SW 1271 (cell line): ENCODE measurements at regions not wholly inside any gene's neighbourhood (a gene's known extent, or its start where the extent isn't known, plus 50 kb on each side); places are given as distances from the start of the nearest gene placed in this dataset.
A peak's percentile ranks its signal among the peaks of the same experiment; 100 is the strongest.
"Not testable (repeated sequence)": the region's sequence is repeated elsewhere in the genome, so short reads cannot be mapped to it uniquely, and the experiment has no call there.

Experiments used
- DNase-seq, 2 experiments: peaks; one replicate each; lab custom pipeline; 2025; lab: John Stamatoyannopoulos, UW

DNA sequence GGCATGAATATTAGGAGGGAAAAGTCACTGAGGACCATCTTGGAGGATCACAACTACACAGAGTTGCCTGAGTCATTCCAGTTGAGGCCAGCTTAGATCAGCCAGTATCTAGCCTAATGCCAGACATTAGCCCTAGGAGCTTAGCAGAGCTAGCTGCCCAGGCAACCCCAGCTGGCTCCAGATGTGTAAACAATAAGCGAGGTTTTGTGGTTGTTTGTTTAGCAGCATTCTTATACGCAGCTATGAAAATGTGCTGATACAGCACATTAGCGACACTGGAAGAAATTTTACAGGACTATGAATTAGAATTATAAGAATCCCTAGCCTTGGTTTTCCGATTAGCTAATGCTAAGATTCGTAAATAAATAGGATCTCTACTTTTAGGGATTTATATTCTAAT is 59.3 kb downstream of the BTBD3 start:
- DNase-seq: no peak

DNA sequence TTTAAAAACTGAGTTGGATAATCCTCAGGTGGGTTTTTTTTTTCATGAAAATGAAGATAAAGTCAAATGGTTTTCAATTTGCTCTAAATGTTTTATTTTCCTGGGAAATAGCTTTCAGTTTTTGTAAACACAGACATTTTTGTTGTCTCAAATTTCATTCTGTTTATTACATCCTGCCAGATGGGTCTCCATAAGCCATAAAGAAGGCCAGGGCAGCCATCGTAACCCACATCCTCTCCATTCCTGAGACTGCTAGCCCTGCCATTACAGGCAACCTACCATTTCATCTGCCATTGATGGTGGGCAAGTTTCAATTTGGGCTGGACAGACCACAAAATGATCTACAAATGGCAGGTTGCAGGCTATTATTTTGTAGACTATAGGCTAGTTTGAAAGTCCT is 60.8 kb downstream of the BTBD3 start:
- DNase-seq: no peak

DNA sequence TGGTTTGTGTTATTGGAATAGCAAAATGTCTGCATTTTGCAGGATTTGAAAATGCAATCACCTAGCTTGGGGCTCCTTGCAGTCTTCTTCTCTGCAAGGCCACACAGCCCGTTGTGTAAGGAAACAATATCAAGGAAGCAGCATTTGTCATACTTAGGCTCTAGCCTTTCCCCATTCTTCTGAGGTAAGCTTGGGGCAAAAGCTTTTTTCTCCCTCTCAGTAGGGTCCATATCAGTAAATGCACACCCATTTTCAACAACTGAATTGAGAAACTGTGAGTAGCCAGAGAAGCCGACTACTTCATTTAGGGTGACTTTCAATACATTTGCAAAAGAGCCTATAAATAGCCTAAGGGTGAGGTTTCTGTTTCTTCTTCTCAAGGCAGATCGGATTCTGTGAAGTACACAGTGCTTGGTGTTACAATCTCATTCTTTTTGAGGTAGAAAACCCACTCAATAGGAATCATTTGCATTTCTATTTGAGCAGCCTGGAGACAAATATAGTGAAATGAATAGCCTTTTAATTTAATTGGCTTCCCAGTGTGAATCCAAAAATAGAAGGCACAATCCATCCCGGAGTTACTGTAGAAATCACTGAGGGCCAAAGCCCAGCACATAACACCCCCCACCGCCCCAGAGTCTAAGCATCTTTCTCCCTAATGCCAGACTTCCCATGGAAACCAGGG is 61.8 kb downstream of the BTBD3 start:
- DNase-seq: no peak

DNA sequence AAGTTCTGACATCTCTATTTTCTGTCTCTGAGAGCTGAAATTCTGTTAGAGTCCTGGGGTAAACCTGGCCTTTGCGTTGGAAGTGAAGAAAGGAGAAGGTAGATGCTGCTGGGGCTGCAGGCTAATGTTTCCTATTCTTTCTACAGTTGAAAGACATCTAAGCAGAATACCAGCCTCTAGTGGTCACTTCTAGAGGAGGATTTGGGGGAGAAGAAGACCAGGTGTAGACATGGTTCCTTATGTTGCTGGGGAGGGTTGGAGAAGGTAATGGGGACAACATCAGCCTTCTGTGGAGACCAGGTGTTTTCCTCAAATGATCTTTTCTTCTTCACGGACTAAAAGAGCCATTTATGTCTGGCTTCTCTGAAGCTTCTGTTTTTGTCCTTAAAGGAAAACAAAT is 62.6 kb downstream of the BTBD3 start:
- DNase-seq: no peak

DNA sequence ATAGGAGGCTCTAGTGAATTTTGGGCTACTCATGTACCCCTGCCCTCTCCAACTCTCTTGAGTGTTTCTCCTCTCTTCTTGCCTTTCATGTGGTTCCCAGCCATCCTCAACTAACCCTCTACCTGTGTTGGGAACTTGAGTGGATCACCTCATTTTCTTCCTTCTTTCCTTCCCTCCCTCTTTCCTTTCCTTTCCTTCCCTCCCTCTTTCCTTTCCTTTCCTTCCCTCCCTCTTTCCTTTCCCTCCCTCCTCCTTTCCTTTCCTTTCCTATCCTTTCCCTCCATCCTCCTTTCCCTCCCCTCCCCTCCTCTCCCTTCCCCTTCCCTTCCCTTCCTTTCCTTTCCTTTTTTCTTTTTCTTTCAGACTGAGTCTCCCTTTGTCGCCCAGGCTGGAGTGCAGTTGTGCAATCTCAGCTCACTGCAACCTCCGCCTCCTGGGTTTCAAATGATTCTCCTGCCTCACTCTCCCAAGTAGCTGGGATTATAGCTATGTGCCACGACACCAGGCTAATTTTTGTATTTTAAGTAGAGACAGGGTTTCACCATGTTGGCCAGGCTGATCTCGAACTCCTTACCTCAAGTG is 63.8 kb downstream of the BTBD3 start:
- no peak for DNase-seq

DNA sequence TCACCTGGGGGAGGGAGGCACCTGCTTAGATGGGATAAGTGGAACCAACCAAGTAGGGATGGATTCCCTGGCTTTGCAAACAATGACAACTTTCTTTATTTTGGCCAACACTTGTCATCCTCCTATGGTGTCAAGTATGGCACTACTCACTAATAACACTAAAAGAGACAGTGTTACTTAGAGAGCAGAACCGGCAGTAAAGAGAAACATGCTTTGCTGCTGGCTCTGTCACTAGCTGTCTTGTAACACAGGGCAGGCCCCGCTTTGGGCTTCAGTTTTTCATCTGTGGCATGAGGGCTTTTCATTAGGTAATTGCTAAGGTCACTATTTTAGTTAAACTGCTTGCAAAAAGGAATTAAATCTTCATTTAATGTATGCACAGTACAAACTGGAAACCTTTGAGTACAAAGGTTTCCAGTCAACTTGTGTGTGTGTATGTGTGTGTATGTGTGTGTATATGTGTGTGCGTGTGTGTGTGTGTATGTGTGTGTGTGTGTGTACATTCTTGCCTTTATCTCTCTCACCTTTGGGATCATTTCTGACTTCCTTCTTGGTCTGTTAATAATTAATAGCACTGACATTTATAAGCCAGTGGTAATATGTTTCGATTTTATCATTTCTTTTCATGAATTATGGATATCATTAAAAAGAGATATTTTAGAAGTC is 64.7 kb downstream of the BTBD3 start:
- DNase-seq: no peak

DNA sequence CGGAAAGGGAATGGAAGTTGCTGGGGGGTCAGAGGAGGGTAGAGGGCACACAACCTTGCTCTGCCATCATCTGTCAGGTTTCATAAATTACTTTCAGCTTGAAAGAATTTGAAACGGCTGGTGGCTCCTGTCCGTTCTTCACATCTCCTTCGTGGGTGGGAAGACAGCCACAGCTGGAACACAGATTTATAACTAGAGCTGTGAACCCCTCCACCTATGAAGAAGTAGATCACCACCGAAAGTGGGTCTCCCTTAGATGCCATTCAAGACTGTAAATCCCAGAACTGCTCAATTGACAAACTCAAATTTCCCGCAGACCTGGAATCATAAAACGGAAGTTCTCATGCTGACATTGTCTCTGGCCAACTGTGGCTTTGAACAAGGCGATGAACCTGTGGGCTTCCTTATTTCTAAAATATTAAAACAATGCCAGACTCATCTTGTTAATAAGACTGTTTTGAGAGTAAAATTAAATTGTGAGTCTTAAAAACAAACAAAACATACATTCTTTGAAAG is 65.3 kb downstream of the BTBD3 start:
- no peak for DNase-seq

DNA sequence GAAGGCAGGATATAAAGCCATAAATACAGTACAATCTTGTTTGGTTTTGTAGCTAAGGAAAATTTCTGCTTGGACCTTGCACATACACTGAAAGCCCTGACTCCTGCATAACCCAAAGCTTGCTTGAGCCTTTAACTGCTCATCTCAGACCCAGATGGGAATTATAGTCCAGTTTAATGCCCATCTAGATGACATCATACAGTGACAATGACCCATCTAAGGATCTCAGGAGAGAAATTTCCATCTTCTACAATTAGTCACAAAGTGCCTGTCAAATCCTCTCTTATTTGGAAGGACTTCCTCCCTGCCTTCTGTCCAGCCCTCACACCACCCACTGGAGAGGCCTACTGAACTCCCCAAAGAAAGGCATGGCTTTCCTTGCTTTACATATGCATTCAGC is 69.3 kb downstream of the BTBD3 start:
- DNase-seq: no peak

DNA sequence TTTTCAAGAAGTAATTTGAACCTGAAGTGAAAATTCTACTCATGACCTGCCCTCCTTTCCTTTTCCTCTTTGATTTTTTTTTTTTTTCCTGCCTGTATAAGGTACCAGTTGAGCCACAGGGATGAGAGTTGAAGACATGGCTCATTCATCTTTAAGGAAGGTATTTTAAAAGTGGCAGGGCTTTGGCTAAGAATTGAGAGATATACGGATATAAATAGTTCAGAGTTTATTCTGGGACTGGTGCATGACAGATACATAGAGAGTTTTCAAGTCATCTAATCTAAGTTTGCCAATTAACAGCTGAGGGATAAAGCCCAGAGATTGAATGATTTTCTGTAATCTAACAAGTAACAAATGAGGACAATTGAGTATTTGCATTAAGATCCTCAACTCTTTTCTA is 69.8 kb downstream of the BTBD3 start:
- no peak for DNase-seq

DNA sequence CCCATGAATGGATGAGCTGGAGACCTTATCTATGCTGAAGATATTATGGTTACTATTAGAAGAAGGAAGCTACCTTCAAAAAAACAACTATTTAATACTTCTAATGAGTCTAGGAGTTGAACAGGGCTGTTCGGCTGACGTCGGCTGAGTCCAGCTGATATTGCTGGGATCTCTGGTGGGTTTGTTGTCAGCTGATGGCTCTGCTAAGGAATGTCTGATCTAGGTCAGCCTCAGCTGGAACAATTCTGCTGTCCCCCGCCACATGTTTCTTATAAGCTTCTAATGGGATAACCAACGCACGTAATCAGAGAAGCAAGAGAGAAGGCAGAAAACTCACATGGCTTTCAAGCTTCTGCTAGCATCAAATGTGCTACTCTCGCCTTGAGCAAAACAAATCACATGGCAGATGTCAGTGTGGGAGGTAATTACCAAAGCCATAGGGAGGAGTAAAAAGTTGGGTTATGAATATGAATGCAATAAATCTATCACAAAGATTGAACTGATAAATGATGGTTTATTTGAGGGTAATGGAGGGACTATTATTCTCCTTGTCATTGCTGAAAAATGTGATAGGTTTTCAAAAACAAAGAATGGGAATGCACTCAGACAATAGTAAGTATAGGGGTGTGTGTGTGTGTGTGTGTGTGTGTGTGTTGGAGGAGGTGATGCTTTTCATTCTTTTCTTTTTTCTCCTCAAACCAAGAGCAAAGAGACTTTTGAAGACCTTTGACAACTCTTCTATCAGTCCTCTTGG is 71.5 kb downstream of the BTBD3 start:
- no peak for DNase-seq

DNA sequence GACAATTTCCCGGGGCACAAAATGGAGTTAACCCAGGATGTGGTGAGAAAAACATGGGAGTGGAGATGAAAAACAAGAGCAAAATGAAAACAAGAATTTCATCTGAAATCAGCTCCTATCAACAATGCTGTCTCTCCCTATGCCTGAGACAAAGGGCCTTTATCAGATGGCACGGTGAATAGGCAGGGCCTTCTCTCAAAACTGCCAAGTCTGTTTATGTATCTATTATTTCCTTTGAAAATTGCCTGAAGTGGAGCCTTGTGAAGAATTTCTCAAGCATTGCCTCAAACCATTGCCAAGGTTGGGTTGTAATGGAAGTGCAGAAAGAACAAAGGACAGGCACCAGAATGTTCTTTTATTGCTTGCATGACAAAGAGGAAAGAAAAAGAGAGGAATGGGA is 74.7 kb downstream of the BTBD3 start:
- no peak for DNase-seq

DNA sequence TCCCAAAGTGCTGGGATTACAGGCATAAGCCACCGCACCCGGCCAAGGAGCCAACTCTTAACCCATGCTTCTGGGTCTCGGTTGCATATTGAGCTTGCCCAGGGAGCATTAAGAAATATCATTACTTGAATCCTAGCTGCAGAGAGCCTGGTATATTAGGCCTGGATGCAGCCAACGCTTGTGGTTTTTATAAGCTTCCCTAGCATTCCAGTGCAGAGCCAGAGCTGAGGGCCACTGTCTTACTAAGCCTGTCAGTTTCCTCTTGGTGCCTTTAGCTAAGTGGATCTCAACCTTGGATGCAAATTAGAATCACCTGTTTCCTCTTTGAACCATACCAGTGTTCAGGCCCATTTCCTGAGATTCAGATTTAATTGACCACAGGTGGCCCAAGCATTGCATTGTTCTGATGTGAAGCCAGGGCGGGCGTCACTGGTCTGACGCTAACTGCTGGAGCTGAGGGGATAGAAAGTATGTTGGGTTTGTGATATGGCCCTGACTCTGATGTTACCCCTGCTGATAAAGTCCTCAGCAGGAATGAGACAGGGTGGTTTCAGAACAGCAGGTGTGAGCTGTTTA is 76.3 kb downstream of the BTBD3 start:
- DNase-seq: no peak

DNA sequence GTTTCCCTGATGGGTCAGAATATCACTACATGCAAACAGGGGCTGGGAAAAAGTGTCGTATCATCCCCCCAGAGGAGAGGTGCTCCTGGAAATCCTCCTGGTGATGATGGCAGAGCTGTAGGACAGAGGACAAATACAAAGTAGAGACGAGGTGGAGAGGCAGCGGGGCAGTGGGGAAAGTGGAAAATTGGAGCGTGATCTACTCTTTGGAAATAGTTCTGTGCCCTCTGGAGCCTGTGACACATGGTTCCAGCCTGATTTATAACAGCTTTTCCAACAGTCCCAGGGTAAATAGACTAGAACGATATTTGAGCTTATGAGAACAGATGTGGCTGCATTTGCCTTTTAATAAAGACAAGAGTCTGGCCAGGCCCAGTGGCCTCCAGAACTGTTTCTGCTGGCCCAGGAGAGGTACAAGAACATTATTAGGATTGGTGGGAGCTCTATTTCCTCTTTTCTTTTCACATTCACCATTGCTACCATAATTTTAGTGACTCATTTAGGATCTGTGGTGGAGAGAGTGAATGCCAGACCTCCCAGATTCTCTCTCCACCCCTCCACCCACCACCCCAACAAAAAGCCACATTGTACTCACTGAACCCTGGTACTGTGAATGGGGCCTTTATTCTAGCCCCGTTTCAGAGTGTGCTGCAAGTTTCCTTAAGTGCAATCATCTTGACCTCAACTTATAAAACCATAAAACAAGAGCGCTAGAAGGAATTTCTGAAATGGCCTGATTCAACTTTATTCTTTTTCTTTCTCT is 78.3 kb downstream of the BTBD3 start:
- DNase-seq: no peak

DNA sequence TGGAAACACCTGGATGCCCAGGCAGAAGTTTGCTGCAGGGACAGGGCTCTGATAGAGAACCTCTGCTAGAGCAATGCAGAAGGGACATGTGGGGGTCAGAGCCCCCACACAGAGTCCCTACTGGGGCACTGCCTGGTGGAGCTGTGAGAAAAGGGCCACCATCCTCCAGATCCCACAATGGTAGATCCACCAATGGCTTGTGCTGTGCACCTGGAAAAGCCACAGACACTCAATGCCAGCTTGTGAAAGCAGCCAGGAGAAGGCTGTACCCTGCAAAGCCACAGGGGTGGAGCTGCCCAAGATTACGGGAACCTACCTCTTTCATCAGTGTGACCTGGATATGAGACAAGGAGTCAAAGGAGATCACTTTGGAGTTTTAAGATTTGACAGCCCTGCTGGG is 87.1 kb downstream of the BTBD3 start:
- DNase-seq: not testable (repeated sequence)

DNA sequence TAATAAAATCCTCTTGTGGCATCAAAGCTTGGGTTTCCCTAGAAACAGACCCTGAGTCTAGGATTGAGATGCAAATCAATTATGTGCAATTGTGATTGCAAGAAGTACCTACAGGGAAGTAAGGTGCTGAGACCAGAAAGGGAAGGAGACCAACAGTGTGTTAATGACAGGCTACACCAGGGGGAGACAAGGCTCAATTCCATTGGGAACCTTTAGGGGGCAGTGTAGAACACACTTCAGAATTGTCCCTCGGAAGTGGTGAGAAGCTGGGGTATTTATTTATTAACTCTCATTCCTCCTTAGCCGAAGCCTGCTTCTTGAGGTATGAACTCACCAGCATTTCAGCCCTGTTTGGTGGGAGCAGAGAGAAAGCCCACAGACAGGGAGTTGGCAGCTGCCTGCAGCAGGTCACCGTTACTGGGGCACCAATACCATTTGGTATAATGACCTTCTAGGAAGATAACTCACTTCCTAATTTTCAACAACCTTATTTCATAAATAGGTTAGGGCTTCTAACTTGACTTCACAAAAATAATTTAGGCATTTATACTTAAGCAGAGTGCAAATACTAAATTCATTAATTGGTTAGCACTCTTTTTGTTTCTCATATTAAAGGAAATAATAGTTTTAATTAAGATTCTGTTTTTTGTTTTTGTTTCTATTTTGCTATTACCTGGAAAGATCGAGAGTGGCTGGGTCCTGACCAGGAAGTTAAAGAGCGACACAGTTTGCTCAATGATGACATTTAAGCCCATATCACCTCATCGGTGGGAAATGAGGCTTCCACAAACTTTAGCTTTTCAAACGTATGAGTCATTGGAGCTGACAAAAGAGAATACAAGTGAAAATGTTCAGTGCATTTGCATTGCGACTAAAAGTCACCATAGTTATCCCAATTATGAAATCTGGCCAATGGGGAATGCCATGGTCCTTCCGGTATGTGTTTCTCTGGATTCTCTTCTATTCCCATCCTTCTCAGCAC is 94.8 kb downstream of the BTBD3 start:
- peak in 1 of 2 experiments; percentile 64 for DNase-seq

DNA sequence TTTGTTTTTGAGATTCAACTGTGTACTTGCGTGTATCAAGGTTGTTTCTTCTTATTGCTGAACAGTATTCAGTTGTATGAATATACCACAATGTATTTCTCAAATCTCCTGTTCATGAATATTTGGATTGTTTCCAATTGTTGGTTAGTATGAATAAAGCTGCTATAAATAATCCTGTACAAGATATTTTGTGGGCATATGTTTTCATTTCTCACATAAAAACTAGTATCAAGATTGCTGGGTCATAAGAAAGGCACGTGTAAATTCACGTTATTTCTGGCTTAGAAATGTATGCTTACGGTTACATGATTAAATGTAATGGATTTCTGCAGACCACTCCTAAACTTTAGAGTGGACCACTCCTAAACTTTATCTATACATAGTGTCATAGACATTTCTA is 96.6 kb downstream of the BTBD3 start:
- no peak for DNase-seq

DNA sequence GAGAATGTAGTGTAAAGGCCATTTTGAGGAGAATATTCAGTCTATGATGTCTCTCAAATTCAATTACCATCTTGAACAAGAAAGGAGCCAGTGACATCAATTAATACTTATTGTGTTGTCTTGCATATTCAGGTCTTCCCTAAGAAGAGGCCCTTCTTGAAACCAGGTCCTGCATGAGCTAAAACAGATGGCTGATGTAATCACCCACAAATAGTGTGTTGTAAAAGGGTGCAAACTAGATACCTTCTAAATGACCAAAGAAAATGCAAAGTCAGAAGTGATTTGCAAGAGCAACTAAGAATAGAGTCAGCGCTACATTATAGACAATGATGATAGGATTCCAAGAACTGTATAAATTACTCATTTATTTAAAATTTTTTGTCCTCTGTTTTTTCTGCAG is 97.0 kb downstream of the BTBD3 start:
- DNase-seq: no peak

DNA sequence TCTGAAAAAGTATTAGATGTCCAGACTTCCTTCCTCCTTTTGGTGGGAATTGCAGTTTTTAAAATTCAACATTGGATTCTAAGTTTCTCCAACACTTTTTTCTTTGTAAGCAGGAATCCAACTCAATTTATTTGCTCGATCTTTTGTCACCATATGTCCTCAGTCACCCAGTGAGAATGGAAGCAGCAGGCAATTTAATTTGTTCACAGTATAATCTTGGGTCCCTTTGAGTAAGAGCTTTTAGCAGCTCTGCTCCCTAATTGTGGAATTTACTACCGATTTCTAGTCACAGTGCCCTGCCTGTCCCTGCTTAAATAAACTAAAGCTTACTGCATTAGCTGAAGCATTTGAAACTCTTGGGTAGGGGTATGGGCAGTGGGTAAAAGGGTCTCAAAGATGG is 98.6 kb downstream of the BTBD3 start:
- no peak for DNase-seq

DNA sequence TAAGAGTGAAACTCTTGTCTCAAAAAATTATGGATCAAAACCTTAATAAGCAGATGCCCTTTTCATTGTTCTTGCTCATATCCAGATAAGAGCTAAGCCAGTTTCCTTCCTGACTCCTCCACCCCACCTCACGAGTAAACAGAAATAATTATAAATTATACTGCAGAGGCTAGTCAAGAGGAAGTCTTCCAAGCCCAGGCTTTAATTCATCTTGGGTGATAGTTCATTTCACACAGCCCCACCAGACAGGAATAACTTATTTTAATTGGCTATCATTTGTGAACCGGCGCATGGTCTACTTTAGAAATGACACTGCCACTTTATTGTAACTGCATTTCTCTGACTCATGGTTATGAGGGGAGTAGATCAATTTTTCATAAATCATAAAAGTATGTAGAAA is 102.0 kb downstream of the BTBD3 start:
- DNase-seq: no peak

DNA sequence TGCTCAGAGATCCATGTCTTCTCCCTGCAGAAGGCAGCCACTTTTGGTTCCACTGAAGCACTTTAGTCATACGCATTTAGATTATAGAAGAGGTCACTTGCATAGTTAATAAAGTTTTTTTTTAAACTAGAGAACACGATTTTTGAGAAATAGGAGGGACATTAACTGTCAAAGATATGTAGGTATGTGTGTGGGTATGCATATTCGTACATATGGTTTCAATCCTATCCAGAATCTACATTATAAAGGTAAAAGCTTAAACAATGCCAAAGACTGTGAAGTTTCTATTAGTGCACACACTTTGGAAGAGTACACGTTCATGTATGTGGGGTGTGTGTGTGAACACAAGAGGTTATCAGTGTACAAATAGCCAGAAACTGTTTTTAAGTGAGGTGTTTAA is 103.2 kb downstream of the BTBD3 start:
- no peak for DNase-seq
